ENCODE measurements at regions not wholly inside any gene's neighbourhood (a gene's known extent, or its start where the extent isn't known, plus 50 kb on each side); places are given as distances from the start of the nearest gene placed in this dataset.

DNA sequence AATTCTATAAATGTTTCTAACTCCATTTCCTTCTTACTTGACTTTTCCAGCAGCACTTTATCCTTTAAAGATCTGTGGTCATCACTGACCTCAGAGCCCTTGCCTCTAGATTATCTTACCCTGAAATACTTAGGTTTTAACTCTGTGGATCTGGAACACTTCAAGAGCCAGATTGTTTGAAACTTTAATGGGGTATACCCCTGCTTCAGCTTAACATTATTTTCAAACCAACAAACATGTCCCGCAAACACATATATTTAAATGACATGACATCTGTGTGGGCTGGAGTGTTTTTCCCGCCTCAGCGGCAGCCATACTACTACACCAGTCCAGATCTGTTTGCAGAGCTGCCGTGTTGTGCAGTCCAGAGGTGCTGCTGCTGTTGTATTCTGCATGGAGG lies 252.0 kb upstream of the TPM1 start:
- TF ChIP-seq, protein P1, sequence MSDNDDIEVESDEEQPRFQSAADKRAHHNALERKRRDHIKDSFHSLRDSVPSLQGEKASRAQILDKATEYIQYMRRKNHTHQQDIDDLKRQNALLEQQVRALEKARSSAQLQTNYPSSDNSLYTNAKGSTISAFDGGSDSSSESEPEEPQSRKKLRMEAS (IDR thresholded peaks at IDR 0.05), result no peak
- no peak for TF ChIP-seq TAF1 (IDR thresholded peaks at IDR 0.05; ENCODE audit: low read depth)
- no peak for TF ChIP-seq RAD21 (IDR thresholded peaks at IDR 0.05; ENCODE audit: low read depth)
- no peak for TF ChIP-seq YY1 (IDR thresholded peaks at IDR 0.05; ENCODE audit: low read depth)
- no peak for TF ChIP-seq EGR1 (IDR thresholded peaks at IDR 0.05)
- no peak for TF ChIP-seq TCF12 (IDR thresholded peaks at IDR 0.05; ENCODE audit: low read depth)
- no peak for TF ChIP-seq CEBPB (IDR thresholded peaks at IDR 0.05)
- TF ChIP-seq, protein P2, sequence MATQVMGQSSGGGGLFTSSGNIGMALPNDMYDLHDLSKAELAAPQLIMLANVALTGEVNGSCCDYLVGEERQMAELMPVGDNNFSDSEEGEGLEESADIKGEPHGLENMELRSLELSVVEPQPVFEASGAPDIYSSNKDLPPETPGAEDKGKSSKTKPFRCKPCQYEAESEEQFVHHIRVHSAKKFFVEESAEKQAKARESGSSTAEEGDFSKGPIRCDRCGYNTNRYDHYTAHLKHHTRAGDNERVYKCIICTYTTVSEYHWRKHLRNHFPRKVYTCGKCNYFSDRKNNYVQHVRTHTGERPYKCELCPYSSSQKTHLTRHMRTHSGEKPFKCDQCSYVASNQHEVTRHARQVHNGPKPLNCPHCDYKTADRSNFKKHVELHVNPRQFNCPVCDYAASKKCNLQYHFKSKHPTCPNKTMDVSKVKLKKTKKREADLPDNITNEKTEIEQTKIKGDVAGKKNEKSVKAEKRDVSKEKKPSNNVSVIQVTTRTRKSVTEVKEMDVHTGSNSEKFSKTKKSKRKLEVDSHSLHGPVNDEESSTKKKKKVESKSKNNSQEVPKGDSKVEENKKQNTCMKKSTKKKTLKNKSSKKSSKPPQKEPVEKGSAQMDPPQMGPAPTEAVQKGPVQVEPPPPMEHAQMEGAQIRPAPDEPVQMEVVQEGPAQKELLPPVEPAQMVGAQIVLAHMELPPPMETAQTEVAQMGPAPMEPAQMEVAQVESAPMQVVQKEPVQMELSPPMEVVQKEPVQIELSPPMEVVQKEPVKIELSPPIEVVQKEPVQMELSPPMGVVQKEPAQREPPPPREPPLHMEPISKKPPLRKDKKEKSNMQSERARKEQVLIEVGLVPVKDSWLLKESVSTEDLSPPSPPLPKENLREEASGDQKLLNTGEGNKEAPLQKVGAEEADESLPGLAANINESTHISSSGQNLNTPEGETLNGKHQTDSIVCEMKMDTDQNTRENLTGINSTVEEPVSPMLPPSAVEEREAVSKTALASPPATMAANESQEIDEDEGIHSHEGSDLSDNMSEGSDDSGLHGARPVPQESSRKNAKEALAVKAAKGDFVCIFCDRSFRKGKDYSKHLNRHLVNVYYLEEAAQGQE (IDR thresholded peaks at IDR 0.05; ENCODE audit: low read depth), result no peak
